Stimulated activated CD4-positive, alpha-beta T cell treated with anti-CD3 and anti-CD28 coated beads, Interleukin-4, amount 100 ng/mL, for 4 hours (primary cell): ENCODE measurements at regions not wholly inside any gene's neighbourhood (a gene's known extent, or its start where the extent isn't known, plus 50 kb on each side); places are given as distances from the start of the nearest gene placed in this dataset.

Experiments used
- DNase-seq, 2 experiments: peaks; one replicate each; pipeline ENCODE4 v3.0.0-alpha.2; 2020

DNA sequence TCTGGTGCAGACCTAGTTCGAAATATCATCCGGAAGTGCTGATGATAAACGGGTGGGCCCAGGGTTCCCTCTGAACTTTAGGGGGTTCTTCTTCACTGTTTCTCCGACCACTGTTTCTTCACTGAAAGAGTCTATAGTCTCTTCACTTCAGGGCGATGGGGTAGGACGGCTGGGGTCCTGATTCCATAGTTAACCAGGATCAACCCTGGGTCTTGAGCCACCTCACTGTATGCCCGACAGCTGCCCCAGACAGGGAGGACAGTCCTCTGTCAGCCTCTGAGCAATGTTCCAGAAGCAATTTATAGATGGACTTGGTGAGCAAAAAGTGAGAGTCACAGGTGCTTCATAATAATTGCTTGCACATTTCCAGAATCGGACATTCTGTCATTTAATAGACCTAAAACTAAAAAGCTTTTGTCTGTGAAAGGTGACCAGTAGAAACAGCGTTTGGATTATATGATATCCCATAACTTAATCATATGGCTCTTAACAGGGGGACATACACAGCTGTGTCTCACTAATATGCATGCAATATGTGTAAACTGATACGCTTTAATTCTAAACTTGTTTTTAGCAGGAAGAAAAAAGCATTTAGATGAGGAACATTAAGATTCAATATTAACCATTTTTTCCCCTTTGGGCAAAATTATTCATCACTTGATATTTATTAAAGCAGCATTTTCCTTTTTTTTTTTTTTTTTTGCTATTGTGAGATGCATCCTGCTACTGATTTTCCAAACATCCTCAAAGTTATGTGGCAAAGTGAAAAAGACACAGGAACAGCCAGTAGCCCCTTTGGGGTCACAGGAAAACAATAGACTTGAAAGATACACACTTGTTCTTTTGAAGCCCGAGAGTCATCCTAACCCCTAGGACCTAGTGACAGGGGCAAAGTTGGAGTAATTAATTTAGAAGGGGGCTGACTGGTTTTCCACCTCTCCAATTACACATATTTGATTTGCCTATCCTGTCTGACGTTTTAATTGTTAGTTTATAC is 277.0 kb downstream of the ZNF536 start:
- no peak for DNase-seq

DNA sequence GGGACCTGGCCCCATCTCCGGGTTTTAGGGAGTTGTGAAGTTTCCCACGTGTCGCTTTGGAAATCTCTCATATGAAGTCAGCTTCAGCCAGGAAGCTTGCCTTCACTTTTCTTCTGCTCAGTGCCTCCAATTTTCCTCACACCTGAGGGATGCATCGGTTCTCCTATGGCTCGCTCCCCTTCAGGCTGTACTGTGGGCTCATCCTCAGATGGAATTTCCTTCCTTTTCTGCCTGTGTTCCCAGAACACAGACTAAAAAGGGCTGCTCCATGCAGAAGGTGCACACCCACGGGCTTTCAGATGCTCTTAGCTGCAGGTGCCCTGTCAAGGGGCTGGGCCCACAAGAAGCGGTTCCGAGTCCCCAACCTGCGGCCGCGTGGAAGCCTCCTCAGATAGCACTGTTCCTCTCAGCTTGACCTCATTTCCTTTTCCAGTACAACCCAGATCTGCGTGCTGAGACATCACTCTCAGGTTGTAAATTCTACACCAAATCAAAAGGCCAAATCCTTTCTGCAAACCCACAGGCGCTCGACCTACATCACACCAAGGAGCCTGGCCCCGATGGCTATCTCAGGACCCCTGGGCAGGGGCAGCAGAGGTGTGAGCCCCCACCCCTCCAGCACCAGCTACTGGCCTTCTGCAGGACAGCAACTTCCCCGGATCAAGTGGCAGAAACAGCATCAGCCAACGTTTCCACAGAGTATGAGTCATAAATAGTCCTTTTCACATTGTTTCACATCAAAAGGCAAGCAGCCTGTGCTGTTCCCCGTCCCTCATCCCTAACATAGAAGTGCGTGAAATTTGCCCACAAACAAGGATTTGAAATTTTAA is 275.9 kb downstream of the ZNF536 start:
- no peak for DNase-seq

DNA sequence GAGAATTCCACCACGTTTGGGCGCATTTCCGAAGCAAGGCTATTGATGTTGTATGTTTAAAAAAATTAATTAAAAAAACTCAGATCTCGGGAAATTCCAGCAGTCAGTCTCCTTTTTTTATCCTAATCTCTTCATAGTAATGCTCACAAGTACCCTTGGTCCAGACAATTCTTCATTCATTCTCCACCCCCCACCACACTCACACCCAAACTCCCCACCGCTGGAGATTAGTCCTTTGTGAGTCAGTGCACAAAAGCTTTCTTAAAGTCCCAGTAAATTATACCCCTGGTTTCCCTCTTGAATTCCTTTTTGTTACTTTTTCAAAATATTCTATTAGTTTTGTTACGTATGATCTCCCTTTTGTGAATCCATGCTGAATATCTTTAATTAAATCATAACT is 274.6 kb downstream of the ZNF536 start:
- DNase-seq = no peak

DNA sequence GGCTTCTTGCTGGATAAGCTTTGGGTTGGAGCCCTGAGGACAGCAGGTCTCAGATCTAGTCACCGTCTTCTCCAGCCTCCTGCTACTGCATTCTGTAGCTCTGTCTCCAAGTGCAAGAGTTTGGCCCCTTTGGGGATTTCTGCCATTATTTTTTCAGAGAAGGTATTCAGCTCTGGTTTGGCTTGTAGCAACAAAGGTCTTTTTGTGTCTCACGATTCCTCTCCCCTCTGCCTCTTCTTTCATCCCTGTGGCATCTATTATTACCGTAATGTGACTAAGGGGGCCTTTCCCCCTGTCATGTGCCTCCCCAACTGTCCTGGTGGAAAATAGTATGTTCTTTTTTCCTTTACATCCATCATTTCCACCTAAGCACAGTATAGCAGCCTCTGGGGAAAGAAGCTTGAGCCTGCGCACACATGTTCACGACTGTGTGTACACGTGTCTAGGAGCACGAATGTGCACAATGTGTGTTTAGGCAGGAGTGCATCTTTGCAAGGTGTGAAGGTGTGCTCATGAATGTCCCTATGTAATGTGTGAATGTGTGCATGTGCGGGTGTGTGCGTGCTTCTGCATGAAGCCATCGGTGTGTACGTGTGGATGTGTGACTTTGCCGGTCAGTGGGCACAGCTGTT is 273.9 kb downstream of the ZNF536 start:
- DNase-seq = no peak

DNA sequence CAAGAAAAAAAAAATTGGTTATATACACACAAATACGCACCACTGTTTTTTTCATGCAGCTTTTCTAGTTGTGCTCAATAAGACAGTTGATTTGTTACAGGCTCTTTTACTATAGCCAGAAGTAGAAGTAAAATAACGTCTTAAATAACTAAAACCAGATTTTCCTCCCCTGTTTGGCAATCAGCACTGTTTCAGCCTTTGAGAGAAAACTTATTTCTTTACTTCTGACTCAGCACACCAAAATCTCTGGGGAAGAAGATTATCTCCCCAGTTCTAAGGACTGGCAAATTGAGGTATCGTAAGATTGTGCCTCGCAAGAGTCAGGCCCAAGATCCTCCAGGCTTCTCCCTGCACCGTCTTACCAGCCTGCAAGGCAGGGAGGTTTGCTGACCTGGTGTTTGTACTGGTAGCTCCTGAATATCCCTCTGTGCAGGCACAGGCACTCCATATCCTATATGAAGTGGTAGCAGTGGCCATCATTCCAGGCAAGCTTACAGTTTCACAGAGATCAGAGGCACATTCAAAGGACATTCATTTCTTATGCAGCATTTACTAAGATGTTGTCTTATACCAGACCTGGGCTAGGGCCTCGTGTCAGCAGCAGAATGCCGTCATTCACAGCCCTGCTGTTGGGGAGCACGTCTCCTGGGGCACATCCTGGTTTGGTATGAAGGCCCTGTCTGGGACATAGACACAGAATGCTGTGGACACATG is 268.2 kb downstream of the ZNF536 start:
- DNase-seq = no peak

DNA sequence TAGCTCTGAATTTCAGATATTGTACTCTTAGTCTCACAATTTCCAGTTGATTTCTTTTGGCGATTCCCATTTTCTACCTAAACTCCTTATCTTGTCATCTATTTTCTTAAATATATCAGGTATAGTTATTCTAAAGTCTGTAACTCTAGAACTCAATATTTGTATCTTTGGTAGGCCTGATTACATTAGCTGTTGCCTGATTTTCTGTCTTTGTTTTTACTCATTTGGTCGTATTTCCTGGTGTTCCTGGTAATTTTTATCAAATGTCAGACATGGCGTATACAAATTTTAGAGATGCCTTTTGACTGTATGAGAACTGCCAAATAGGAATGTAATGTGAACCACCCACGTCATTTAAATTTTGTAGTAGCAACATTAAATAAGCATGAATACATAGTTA is 266.7 kb downstream of the ZNF536 start:
- no peak for DNase-seq

DNA sequence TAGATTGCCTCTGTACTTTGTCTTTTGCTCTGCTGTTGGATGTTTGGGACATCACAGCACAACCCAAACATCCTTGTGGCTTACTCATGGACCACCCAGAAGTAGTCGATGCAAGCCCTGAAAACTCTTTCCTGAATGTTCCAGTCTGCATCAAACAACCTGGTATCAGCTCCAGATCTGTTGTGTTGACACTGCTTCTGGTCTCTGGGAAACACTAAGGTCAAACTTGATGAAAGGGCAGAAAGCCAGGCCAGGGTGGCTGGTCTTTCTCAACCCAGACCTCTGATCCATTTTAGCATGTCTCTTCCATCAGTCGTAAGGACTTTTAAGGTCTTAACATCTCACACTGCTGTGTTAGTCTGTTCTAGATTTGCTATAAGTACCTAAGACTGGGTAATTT is 265.7 kb downstream of the ZNF536 start:
- DNase-seq = no peak

DNA sequence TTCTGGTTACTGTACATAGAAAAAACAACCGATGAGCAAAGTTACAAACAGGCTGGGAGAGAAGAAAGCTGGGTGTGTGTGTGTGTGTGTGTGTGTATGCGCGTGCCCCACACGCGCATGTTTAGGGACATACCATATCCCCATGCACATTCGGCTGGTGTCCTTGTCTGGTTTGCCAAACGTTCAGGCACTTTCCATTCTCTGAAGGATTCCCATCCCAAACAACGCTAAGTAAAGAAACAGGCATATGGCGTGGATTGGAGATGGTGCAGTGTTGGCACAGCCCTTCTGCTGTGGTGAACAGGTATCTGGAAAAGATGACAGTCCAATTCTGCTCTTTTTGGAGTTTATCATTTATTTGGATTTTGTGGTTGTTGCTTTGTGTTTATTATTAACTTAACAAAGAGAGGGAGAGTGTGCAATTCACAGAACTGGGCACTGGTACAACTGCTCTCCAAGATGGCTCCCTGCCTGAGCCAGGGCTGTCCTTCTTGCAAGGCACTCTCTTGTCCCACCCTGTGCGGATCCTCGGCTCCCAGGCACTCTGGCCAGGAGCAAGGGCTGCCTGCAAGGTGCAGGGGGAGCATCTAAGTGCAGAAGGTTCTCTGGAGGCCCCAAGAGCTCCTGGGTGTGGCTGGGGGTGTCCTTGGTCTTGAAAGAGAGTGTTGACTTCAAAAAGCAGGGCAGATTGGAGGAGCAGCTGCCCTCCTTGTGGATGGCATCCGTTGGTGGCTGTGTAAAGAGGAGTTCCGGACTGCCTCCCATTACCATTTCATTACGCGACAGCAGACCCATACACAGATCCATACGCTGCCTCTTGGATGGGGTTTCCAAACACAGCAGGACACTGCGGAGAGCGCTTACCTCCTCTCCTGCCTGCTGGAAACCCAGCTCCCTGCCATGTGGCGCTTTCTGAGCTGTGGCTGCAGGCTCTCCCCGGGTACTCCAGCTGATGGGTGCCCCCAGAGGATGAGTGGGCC is 263.1 kb downstream of the ZNF536 start:
- DNase-seq = no peak

DNA sequence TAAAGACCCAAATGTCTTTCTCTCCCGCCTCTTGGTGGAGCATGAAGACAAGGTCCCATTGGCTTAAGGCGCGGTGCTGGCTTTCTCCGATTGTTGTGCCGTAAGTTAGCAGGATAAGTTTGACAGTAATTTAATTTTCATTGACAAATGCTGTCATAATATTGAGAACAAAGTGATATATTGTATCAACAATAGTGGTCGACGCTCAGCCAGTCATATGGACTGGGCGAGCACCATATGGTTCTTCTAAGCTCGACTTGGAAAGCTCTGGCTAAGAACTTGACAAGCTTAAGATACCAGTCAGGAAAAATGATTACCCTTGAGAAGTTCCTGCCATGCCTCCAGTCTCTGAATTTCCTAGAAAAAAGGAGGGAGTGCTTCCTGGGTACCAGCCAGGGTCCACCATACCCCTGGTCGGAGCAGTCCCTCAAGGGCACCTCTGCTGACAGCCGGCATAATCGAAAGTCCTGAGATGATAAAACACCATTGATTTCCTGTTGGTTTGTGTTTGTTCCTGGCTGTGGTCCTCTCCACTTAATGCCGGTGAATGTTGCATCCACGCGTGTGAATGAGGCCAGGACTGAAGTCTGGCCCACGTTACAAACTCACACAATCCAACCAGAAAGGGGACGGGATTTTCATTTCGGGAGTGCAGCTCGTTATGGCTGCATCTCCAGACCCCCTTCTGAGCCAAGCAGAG is 262.1 kb downstream of the ZNF536 start:
- no peak for DNase-seq

DNA sequence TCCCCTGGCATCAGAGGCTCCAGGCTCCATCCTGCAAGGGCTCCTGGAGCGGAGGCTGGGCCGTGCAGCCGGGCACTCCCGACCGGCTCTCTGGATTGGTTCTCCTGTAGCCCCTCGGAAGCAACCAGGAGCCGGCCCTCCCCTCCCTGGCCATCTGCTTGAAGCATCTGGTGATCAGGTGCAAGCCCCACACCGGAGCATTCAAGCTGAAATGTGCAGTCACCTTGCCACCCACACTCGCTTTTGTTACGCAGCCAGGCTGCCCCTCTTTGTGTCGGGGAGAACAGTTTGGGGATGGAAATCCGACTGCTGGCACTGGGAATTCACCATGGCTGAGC is 258.8 kb downstream of the ZNF536 start:
- DNase-seq = no peak

DNA sequence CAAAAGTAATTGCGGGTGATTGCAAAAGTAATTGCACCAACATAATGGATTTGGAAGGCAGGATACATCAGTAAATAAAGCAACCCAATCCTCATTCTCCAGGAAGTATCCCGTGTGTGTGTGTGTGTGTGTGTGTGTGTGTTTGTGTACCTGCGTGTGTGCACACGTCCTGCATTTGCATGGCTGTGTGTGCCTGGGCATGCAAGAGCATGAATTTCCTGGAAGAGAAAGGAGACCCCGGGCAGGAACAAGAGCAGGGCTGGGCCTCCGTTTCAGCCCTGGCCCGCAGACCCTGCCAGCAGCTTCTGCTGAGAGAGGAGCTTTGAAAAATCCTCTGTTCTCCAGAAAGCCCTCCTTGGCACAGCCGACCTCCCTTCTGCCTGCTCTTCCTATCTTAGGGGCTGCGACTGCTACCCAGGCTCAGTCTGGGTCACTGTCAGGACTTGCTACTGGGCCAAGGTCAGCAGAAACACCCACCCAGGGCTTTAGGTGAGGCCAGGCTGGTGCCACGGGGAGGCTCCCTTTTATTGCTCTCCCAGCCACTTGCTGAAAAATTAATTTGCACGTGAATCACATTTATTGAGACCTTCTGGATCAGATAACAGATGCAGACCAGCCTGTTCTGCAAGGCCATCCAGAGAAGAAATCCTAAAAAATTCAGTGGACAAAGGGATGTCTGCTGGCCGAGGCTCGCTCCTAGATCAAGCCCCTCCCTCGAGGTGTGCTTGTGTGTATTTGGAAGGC is 258.3 kb downstream of the ZNF536 start:
- no peak for DNase-seq

DNA sequence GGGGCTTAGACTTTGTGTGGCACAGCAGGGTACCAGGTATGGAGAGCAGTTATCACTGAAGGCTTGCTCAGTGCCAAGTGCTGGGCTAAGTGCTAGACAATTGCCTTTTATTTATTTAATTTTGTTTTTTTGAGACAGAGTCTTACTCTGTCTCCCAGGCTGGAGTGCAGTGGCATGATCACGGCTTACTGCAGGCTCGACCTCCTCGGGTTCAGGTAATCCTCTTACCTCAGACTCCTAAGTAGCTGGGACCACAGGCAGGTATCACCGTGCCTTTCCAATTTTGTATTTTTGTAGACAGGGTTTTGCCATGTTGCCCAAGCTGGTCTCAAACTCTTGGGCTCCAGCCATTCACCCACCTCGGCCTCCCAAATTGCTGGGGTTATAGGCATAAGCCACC is 256.9 kb downstream of the ZNF536 start:
- DNase-seq = no peak

DNA sequence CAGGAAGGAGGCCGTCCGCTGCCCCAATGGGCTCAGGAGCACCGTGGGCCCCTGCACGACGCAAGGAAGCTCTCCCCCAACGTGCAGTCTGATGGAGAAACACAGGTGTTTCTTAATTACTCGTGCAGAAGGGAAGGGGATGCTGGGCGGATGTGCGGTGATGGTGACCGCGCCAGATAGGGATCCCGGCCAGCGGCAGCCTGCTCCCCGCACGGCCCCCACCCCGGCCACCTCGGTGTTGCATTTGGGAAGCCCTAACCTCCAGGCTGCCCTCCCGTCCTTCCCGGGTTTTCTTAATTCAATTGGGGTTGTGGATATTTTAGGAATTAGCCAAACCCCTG is 254.4 kb downstream of the ZNF536 start:
- no peak for DNase-seq

DNA sequence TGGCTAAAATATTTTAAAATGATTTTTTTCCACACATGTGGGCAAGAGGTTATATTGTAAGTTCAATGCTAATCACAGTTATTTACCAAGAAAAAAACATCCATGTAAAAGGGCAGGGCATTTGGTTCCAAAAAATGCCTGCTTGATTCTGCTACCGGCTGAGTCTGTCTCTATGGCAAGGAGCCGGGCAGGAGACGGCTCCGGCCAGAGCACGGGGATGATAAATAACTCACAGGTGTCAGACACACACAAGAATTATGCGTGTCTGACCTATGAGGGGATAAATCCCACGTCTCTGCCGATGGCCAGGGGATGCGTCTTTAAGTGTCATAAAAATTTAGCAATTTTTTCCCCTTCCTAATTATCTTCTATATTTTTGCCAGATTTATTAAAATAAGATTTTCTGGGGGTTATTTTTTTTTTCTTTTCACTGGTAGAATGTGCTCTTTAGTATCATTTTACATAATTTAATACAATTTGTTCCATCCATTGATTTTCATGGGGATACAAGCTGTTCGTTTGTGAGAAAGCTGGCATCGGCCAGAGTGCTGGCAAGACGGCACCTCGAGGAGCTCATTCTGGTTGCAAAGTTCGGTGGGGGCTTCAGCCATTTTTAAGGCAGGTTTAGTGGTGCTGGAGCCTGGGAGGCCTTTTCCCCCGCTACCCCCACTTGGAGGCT is 253.9 kb downstream of the ZNF536 start:
- DNase-seq = no peak

DNA sequence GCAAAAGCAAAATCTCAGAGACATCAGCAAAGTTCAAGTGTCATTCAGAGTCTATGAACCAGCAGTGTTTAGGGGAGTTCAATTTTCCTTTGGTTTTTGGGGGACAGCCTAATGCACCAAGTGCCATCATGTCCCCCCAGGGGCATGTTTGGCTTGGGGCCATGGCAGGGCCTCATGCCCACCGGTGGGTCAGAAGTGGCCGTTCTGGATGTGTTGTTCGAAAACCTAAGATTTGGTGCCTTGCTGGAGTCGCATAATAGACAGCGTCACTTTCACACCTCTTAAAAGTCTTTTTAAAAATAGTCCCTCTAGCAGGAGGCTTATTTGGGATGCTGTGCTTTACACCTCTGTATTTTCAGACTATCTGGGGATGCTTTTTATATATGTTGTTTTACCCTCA is 250.1 kb downstream of the ZNF536 start:
- DNase-seq = no peak

DNA sequence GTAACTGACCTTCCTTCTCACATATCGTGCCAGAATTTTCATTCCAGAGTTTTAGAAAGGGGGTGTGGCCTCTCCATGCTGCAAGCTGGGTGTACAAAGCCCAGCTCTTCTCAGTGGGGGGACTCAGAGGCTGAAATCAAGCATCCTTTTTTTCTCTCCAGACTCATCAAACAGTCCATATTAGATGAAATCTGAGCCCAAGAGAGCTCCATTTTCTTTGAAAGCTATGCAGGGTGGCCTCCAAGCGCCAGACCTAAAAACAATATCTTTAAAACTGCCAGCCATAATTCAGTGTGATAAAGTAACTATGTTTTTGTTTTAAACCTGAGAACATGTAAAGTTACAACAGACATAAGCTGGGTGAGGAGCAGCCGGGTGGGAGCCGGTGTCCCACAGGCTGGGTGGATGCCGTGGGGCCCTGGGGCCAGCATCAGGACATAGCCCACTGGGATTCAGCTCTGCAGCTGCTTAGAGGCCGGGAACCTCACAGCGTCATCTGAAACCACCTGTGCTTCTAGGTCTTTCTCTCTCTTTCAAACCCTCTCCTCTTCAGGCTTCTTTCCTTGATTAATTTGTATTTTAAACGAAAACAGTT is 249.2 kb downstream of the ZNF536 start:
- no peak for DNase-seq

DNA sequence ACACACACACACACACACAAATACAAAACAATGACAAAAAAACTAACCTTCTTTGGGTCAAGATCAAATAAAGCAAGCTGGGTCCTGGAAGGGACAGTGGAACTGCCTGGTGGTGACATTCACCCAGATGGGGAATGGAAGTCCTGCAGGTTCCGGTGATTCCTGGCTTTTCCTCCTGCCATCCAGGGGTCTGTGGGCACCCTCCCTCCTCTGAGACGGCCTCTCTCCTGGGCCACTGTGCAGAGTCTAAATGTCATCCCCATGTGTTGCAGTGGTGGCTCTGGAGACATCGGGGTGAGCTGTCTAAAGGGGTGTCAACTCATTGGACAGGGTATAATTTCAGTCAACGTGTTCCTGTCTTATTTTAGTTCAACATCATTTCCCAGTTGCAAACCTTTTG is 248.2 kb downstream of the ZNF536 start:
- DNase-seq = no peak

DNA sequence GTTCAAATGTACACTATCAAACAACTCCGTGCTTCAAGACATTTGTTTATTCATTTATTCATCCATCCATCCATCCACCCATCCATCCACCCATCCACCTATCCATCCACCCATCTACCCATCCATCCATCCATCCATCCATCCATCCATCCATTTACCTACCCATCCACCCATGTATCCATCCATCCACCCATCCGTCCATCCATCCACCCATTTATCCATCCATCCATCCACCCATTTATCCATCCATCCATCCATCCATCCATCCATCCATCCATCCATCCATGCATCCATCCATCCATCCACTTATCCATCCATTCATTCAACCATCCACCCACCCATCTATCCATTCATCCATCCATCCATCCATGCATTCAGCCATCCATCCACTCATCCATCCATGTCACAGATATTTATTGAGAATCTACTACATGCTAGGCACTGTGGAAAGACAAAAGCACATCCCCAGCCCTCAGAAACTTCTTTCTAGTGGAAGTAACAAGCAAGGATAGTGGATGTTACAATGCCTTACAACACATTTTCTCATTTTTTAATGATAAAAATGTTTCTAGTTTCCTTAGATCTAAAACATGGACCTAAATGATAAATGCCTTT is 237.6 kb downstream of the ZNF536 start:
- DNase-seq = no peak

DNA sequence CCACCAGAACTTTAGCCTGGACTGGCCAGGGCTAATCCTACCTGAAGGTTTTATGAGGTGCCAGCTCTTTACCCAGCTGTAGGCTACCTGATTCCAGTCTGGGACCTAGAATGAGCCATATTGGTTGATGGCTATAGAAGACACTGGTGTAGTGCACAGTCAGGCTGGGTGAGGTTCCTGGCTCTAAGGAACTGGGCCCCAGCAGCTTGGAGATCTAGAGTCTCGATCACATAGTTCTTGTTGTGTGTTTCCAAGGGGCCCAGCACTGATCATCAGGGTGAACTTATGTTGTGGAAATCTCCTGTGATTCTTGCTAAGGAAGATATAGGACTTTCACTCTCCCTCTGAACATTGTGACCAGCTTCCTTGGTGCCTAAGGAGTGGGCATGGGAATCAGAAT is 236.3 kb downstream of the ZNF536 start:
- DNase-seq = no peak
